ENCODE measurements at regions not wholly inside any gene's neighbourhood (a gene's known extent, or its start where the extent isn't known, plus 50 kb on each side); places are given as distances from the start of the nearest gene placed in this dataset.
"Not testable (repeated sequence)": the region's sequence is repeated elsewhere in the genome, so short reads cannot be mapped to it uniquely, and the experiment has no call there.

- not testable (repeated sequence) for H3K27ac ChIP-seq, H3K4me3 ChIP-seq
Measured at GRCh38 chr12:131439752-131440151, 271.1 kb upstream of the SFSWAP start.

GRCh38 chr12:131440209-131441059, 270.5 kb upstream of the SFSWAP start:
- not testable (repeated sequence) for H3K27ac ChIP-seq, H3K4me3 ChIP-seq

GRCh38 chr12:131441060-131441396, 269.9 kb upstream of the SFSWAP start:
- Histone ChIP-seq H3K4me3 (no peak overlapping the region), H3K27ac (no peak overlapping the region)

GRCh38 chr12:131441638-131442336, 269.1 kb upstream of the SFSWAP start:
- no peak overlapping the region for H3K27ac ChIP-seq
- H3K4me3 ChIP-seq = no peak overlapping the region

GRCh38 chr12:131442337-131442918, 268.5 kb upstream of the SFSWAP start:
- no peak overlapping the region for H3K27ac ChIP-seq
- no peak overlapping the region for H3K4me3 ChIP-seq

- H3K27ac ChIP-seq = no peak overlapping the region
- no peak overlapping the region for H3K4me3 ChIP-seq
Measured at GRCh38 chr12:131443019-131444000, 267.6 kb upstream of the SFSWAP start.

GRCh38 chr12:131444220-131445164, 266.4 kb upstream of the SFSWAP start:
- Histone ChIP-seq H3K27ac (no peak overlapping the region), H3K4me3 (no peak overlapping the region)

GRCh38 chr12:131445184-131445774, 265.6 kb upstream of the SFSWAP start:
- no peak overlapping the region for H3K27ac ChIP-seq
- no peak overlapping the region for H3K4me3 ChIP-seq

- no peak overlapping the region for H3K4me3 ChIP-seq
Measured at GRCh38 chr12:131445795-131446194, 265.1 kb upstream of the SFSWAP start.

GRCh38 chr12:131447636-131448035, 263.3 kb upstream of the SFSWAP start:
- not testable (repeated sequence) for H3K4me3 ChIP-seq, H3K27ac ChIP-seq

More at GRCh38 chr12:131445795-131446194, 265.1 kb upstream of the SFSWAP start:
- H3K27ac ChIP-seq = no peak overlapping the region

GRCh38 chr12:131448254-131448795, 262.6 kb upstream of the SFSWAP start:
- H3K4me3 ChIP-seq = no peak overlapping the region
- H3K27ac ChIP-seq = no peak overlapping the region

GRCh38 chr12:131449027-131449426, 261.9 kb upstream of the SFSWAP start:
- H3K4me3 ChIP-seq = no peak overlapping the region
- H3K27ac ChIP-seq = no peak overlapping the region

- Histone ChIP-seq H3K4me3 (no peak overlapping the region), H3K27ac (no peak overlapping the region)
Measured at GRCh38 chr12:131452444-131452860, 258.4 kb upstream of the SFSWAP start.

- Histone ChIP-seq H3K27ac (no peak overlapping the region), H3K4me3 (no peak overlapping the region)
Measured at GRCh38 chr12:131454418-131455217, 256.3 kb upstream of the SFSWAP start.

- no peak overlapping the region for H3K4me3 ChIP-seq
- H3K27ac ChIP-seq = no peak overlapping the region
Measured at GRCh38 chr12:131455218-131455506, 255.7 kb upstream of the SFSWAP start.

- Histone ChIP-seq H3K4me3 (no peak overlapping the region), H3K27ac (no peak overlapping the region)
Measured at GRCh38 chr12:131455581-131456110, 255.2 kb upstream of the SFSWAP start.

Measured in skin epidermis (tissue), 12 donors.